Mesenchymal stem cell (in vitro differentiated cells and primary cell): ENCODE measurements at regions not wholly inside any gene's neighbourhood (a gene's known extent, or its start where the extent isn't known, plus 50 kb on each side); places are given as distances from the start of the nearest gene placed in this dataset.
"Not testable (repeated sequence)": the region's sequence is repeated elsewhere in the genome, so short reads cannot be mapped to it uniquely, and the experiment has no call there.

Source experiments
- DNase-seq: peaks from one replicate; pipeline ENCODE4 v3.0.0-alpha.2; 2013
- H2AFZ ChIP-seq: one replicate; pipeline ENCODE4 v1.6.1; 2013; ENCODE audit warnings: low read depth, mild to moderate bottlenecking, control low read depth, inconsistent platforms, low read length, moderate library complexity
- H2AK5ac ChIP-seq: 2 replicates; pipeline ENCODE4 v1.6.1; 2013; ENCODE audit warnings: low read length, moderate library complexity, mild to moderate bottlenecking, inconsistent platforms; ENCODE audit not compliant: severe bottlenecking
- H2BK120ac ChIP-seq: one replicate; pipeline ENCODE4 v1.6.1; 2013; ENCODE audit warnings: low read depth, mild to moderate bottlenecking, inconsistent platforms, low read length, moderate library complexity
- H2BK12ac ChIP-seq, 2 experiments: one replicate each; pipeline ENCODE4 v1.6.1; 2013; ENCODE audit warnings: inconsistent platforms in 2 of 2, low read length in 2 of 2, mild to moderate bottlenecking in 2 of 2, moderate library complexity in 2 of 2, control low read depth in 1 of 2
- H2BK15ac ChIP-seq: one replicate; pipeline ENCODE4 v1.6.1; 2013; ENCODE audit warnings: mild to moderate bottlenecking, low read depth, inconsistent platforms; ENCODE audit not compliant: poor library complexity, severe bottlenecking
- H2BK5ac ChIP-seq: 2 replicates; pipeline ENCODE4 v1.6.1; 2013; ENCODE audit warnings: low read depth, mild to moderate bottlenecking, low read length, control low read depth, inconsistent platforms; ENCODE audit not compliant: poor library complexity, severe bottlenecking
- H3K14ac ChIP-seq, 2 experiments: one replicate each; pipeline ENCODE4 v1.6.1; 2013; ENCODE audit warnings: inconsistent platforms in 2 of 2, low read length in 2 of 2, control low read depth in 1 of 2, mild to moderate bottlenecking in 1 of 2, moderate library complexity in 1 of 2
- H3K18ac ChIP-seq, 2 experiments: one replicate each; pipeline ENCODE4 v1.6.1; 2013; ENCODE audit warnings: inconsistent platforms in 2 of 2, low read length in 2 of 2, control low read depth in 1 of 2, low read depth in 1 of 2, mild to moderate bottlenecking in 1 of 2
- H3K23ac ChIP-seq, 2 experiments: one replicate each; pipeline ENCODE4 v1.6.1; 2013; ENCODE audit warnings: inconsistent platforms in 2 of 2, low read length in 2 of 2, mild to moderate bottlenecking in 2 of 2, moderate library complexity in 2 of 2, control low read depth in 1 of 2
- H3K27ac ChIP-seq: 2 replicates; pipeline ENCODE4 v1.5.1; 2013; ENCODE audit warnings: mild to moderate bottlenecking, moderate library complexity, low read length, control low read depth, inconsistent platforms; ENCODE audit not compliant: poor library complexity, severe bottlenecking
- H3K27me3 ChIP-seq, 2 experiments: 2 replicates each; pipeline versions ENCODE4 v1.6.1 to v1.7.0; 2013; ENCODE audit warnings: low read length in 2 of 2, mild to moderate bottlenecking in 2 of 2, moderate library complexity in 2 of 2, control low read depth in 1 of 2, inconsistent platforms in 1 of 2; ENCODE audit not compliant: control insufficient read depth in 1 of 2, insufficient read depth in 1 of 2
- H3K36me3 ChIP-seq, 2 experiments: 2 replicates each; pipeline versions ENCODE4 v1.6.1 to v1.7.0; 2013; ENCODE audit warnings: low read length in 2 of 2, control low read depth in 1 of 2, inconsistent platforms in 1 of 2, low read depth in 1 of 2, mild to moderate bottlenecking in 1 of 2; ENCODE audit not compliant: insufficient read depth in 2 of 2, control insufficient read depth in 1 of 2
- H3K4ac ChIP-seq, 2 experiments: one replicate each; pipeline ENCODE4 v1.6.1; 2013; ENCODE audit warnings: inconsistent platforms in 2 of 2, low read length in 2 of 2, mild to moderate bottlenecking in 2 of 2, moderate library complexity in 2 of 2, control low read depth in 1 of 2, low read depth in 1 of 2
- H3K4me1 ChIP-seq: 2 replicates; pipeline ENCODE4 v1.6.1; 2013; ENCODE audit warnings: low read depth, low read length, control low read depth; ENCODE audit not compliant: control insufficient read depth, insufficient read depth
- H3K4me2 ChIP-seq: 2 replicates; pipeline ENCODE4 v1.6.1; 2013; ENCODE audit warnings: low read length, mild to moderate bottlenecking, inconsistent platforms; ENCODE audit not compliant: poor library complexity, severe bottlenecking
- H3K4me3 ChIP-seq, 2 experiments: 2 replicates each; pipeline versions ENCODE4 v1.5.1 to v1.7.0; 2013; ENCODE audit warnings: low read length in 2 of 2, mild to moderate bottlenecking in 2 of 2, control low read depth in 1 of 2, low read depth in 1 of 2; ENCODE audit not compliant: insufficient read depth in 1 of 2
- H3K79me1 ChIP-seq: replicated peaks from 2 replicates; pipeline ENCODE4 v1.6.1; 2013; ENCODE audit warnings: mild to moderate bottlenecking, control low read depth, low read length, inconsistent platforms; ENCODE audit not compliant: poor library complexity, severe bottlenecking
- H3K9ac ChIP-seq: 2 replicates; pipeline ENCODE4 v1.7.0; 2013; ENCODE audit warnings: mild to moderate bottlenecking, low read length, moderate library complexity
- H3K9me3 ChIP-seq: 2 replicates; pipeline ENCODE4 v1.7.0; 2013; ENCODE audit warnings: mild to moderate bottlenecking, low read length; ENCODE audit not compliant: control insufficient read depth
- H4K8ac ChIP-seq: one replicate; pipeline ENCODE4 v1.6.1; 2013; ENCODE audit warnings: inconsistent platforms, mild to moderate bottlenecking, low read length, moderate library complexity
- H4K91ac ChIP-seq: one replicate; pipeline ENCODE4 v1.6.1; 2013; ENCODE audit warnings: mild to moderate bottlenecking, low read length, inconsistent platforms
- WGBS: methylation state at CpG from one replicate; pipeline ENCODE4 v1.1.7; 2013; ENCODE audit warnings: mixed read lengths; 5-methylcytosine and 5-hydroxymethylcytosine counted together

DNA sequence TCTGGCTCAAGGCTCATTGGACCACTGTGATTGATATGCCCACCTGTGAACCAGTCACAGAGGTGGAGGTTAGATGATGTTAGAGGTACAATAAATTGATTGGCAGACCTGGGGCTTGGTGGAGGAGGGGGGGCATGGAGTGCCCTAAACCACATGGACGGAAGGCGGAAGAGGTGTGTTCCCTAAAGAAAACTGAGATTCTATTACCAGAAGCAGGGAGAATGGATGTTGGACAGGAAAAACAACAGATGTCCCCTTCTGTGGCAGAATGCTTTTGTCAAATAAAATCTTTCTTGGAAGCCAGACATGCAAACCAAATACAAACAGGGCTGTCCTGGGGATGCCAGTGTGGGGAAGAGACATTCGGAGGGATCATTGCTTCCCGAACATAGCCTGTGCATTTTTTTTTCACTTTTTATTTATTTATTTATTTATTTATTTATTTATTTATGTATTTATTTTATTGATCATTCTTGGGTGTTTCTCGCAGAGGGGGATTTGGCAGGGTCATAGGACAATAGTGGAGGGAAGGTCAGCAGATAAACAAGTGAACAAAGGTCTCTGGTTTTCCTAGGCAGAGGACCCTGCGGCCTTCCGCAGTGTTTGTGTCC is 433.9 kb downstream of the RPS24 start:
- 100% methylated on average over 2 of the region's 7 CpGs for WGBS
- Histone ChIP-seq H2BK12ac (no peak overlapping the region), H2AFZ (no peak overlapping the region), H3K9ac (no peak overlapping the region), H3K23ac (no peak overlapping the region), H4K91ac (no peak overlapping the region), H3K79me1 (no peaks in the 10 kb centered on the region), H2BK120ac (no peak overlapping the region), H3K27me3 (no peaks in the 10 kb centered on the region), H3K9me3 (no peaks in the 10 kb centered on the region), H3K4me3 (no peak overlapping the region), H2BK5ac (no peak overlapping the region), H3K36me3 (no peaks in the 10 kb centered on the region), H3K18ac (no peak overlapping the region), H2BK15ac (no peak overlapping the region), H3K27ac (no peak overlapping the region), H2AK5ac (peak overlapping the region; percentile 53), H3K14ac (no peak overlapping the region), H3K4me2 (no peak overlapping the region), H3K4ac (no peak overlapping the region), H3K4me1 (peaks cover 2% of the 10 kb centered on the region), H4K8ac (no peak overlapping the region)
- no peak for DNase-seq

- not testable (repeated sequence) for H3K4me3 ChIP-seq, H3K27ac ChIP-seq, H2BK5ac ChIP-seq, H3K36me3 ChIP-seq, H3K4ac ChIP-seq, DNase-seq, H3K14ac ChIP-seq, H2BK12ac ChIP-seq, H3K9me3 ChIP-seq, H3K4me2 ChIP-seq, H2BK120ac ChIP-seq, H2AFZ ChIP-seq, H2BK15ac ChIP-seq, H3K4me1 ChIP-seq, H3K27me3 ChIP-seq, H4K8ac ChIP-seq, H3K9ac ChIP-seq, H2AK5ac ChIP-seq, H3K18ac ChIP-seq, H3K79me1 ChIP-seq, H3K23ac ChIP-seq, H4K91ac ChIP-seq
- 93% methylated on average over 11 of the region's 26 CpGs for WGBS
Observed at GRCh38 chr10:78468731-78469130, 435.1 kb downstream of the RPS24 start.

DNA sequence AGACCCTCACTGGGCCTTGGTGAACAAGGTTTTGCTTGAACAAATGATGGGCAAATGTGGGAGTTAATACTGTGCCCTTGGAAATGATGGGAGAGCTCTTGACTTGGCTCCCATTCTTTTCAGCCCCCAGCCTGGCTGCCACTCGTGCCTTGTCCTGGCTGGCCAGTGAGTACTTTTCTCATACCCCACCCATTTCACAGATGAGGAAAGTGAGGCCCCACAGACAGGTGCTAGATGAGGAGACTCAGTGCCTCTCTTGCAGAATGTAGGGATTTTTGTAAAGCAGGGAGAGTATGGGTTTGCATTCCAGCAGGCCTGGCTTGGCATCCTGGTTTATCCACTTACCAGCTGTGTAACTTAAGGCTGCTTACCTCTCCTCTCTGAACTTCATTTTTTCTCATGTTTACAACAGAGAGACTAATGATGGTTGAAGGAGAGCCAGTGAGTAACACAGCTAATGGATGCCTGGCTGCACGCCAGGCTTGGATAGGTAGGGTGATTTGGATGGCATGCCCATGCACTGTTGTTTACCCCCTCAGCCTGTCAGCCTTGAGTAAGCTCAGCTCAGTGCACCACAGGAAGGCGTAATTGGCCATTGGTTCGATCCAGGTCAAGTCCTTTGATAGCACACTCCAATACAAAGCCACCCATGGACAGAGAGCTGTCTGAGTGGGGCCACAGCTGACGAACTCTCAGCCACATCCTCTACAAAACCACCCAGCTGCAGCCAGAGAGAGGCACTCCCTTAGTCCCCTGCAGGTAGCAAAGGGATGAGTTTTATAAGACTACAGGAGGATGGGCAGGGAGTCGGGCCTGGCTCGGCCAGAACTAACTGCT is 436.8 kb downstream of the RPS24 start:
- Histone ChIP-seq H3K4me2 (no peak overlapping the region), H2AFZ (no peak overlapping the region), H2BK5ac (no peak overlapping the region), H3K4me3 (no peak overlapping the region), H3K9me3 (no peaks in the 10 kb centered on the region), H3K18ac (no peak overlapping the region), H4K91ac (no peak overlapping the region), H2AK5ac (no peak overlapping the region), H3K27ac (no peak overlapping the region), H3K4ac (no peak overlapping the region), H3K79me1 (no peaks in the 10 kb centered on the region), H3K4me1 (peaks cover 2% of the 10 kb centered on the region), H3K23ac (no peak overlapping the region), H3K14ac (no peak overlapping the region), H3K36me3 (no peaks in the 10 kb centered on the region), H3K9ac (no peak overlapping the region), H2BK12ac (no peak overlapping the region), H2BK15ac (no peak overlapping the region), H4K8ac (no peak overlapping the region), H3K27me3 (no peaks in the 10 kb centered on the region), H2BK120ac (no peak overlapping the region)
- WGBS, result 98% methylated on average over 6 of the region's 7 CpGs
- DNase-seq, result no peak

- Histone ChIP-seq H3K9me3 (no peaks in the 10 kb centered on the region), H4K8ac (no peak overlapping the region), H3K4ac (no peak overlapping the region), H4K91ac (peak overlapping the region; percentile 54), H3K23ac (no peak overlapping the region), H2BK5ac (no peak overlapping the region), H2BK12ac (no peak overlapping the region), H3K4me3 (no peak overlapping the region), H3K27ac (no peak overlapping the region), H3K27me3 (no peaks in the 10 kb centered on the region), H2BK120ac (no peak overlapping the region), H2AK5ac (no peak overlapping the region), H3K18ac (peak overlapping the region in 1 of 2 experiments; percentile 14), H3K14ac (peak overlapping the region in 1 of 2 experiments; percentile 13), H3K9ac (no peak overlapping the region), H2AFZ (peak overlapping the region; percentile 6), H3K4me1 (peaks cover 4% of the 10 kb centered on the region), H2BK15ac (no peak overlapping the region), H3K4me2 (no peak overlapping the region), H3K79me1 (no peaks in the 10 kb centered on the region), H3K36me3 (no peaks in the 10 kb centered on the region)
- 78% methylated on average over 8 of the region's 8 CpGs for WGBS
- DNase-seq, result no peak
Observed at GRCh38 chr10:78471326-78471722, 437.7 kb downstream of the RPS24 start.
